KMS-11 (cell line): ENCODE measurements at regions not wholly inside any gene's neighbourhood (a gene's known extent, or its start where the extent isn't known, plus 50 kb on each side); places are given as distances from the start of the nearest gene placed in this dataset.

Experiments used
- H2AFZ ChIP-seq: fragments of 200-600 bp; sonication (generic); 2 replicates; pipeline ENCODE4 v1.6.1; 2016; ENCODE audit warnings: antibody characterized with exemption, mixed run types, low read depth
- H3K27ac ChIP-seq: fragments of 200-600 bp; sonication (generic); 2 replicates; pipeline ENCODE4 v1.6.1; 2016; ENCODE audit warnings: mild to moderate bottlenecking, mixed run types
- H3K27me3 ChIP-seq: fragments of 200-600 bp; sonication (generic); 2 replicates; pipeline ENCODE4 v1.6.1; 2017; ENCODE audit warnings: mild to moderate bottlenecking, low read depth, mixed run types, moderate library complexity; ENCODE audit not compliant: insufficient read depth
- H3K36me3 ChIP-seq: fragments of 200-600 bp; sonication (generic); 2 replicates; pipeline ENCODE4 v1.6.1; 2017; ENCODE audit warnings: mild to moderate bottlenecking, mixed run types; ENCODE audit not compliant: insufficient read depth
- H3K4me1 ChIP-seq: fragments of 200-600 bp; sonication (generic); 2 replicates; pipeline ENCODE4 v1.6.1; 2016; ENCODE audit warnings: mild to moderate bottlenecking, low read depth, mixed run types; ENCODE audit not compliant: poor library complexity, severe bottlenecking
- H3K4me2 ChIP-seq: fragments of 200-600 bp; sonication (generic); 2 replicates; pipeline ENCODE4 v1.7.0; 2016; ENCODE audit warnings: mild to moderate bottlenecking, mixed run types
- H3K4me3 ChIP-seq: fragments of 200-600 bp; sonication (generic); IDR thresholded peaks from 2 replicates; pipeline ENCODE4 v1.6.1; 2017; ENCODE audit warnings: low read depth, low read length, mixed read lengths; ENCODE audit not compliant: insufficient read depth
- H3K79me2 ChIP-seq: fragments of 200-600 bp; sonication (generic); 2 replicates; pipeline ENCODE4 v1.6.1; 2016; ENCODE audit warnings: low read depth, mixed run types; ENCODE audit not compliant: insufficient read depth
- H3K9ac ChIP-seq: fragments of 200-600 bp; sonication (generic); 2 replicates; pipeline ENCODE4 v1.6.1; 2016; ENCODE audit warnings: mild to moderate bottlenecking, mixed run types
- H4K20me1 ChIP-seq: fragments of 200-600 bp; sonication (generic); 2 replicates; pipeline ENCODE4 v1.6.1; 2016; ENCODE audit warnings: mild to moderate bottlenecking, mixed run types; ENCODE audit not compliant: insufficient read depth
- TF ChIP-seq, protein P1 (sequence below): fragments of 200-600 bp; sonication (generic); conservative IDR thresholded peaks from 2 replicates; pipeline ENCODE4 v1.6.1; 2017; ENCODE audit warnings: low read depth, mild to moderate bottlenecking, antibody characterized with exemption, low read length, moderate library complexity, mixed read lengths

DNA sequence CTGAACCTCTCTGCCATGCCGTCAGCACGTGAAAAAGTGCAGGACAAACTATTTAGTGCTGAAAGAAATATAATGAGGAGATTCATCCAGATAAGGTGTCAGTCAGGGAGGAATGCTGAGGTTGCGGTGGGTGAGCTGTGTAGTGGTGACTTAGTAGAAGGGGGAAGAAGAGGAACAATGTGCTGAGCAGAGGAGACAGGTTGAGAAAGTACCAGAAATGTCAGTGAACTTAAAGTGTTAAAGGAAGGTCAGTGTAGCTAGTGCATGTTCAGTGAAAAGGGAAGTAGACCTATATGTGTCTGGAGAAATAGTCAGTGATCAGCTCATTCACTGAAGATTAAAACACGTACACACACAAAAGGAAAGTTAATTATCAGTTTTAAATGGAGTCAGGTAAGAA, 237.6 kb upstream of the CCDC179 start:
- no peaks in the 10 kb centered on the region for H4K20me1 ChIP-seq
- H3K4me3 ChIP-seq = no peak overlapping the region
- H3K79me2 ChIP-seq = no peaks in the 10 kb centered on the region
- no peak overlapping the region for H3K9ac ChIP-seq
- no peak overlapping the region for H2AFZ ChIP-seq
- no peaks in the 10 kb centered on the region for H3K36me3 ChIP-seq
- no peak overlapping the region for H3K27ac ChIP-seq
- H3K27me3 ChIP-seq = no peaks in the 10 kb centered on the region
- TF ChIP-seq, protein P1, sequence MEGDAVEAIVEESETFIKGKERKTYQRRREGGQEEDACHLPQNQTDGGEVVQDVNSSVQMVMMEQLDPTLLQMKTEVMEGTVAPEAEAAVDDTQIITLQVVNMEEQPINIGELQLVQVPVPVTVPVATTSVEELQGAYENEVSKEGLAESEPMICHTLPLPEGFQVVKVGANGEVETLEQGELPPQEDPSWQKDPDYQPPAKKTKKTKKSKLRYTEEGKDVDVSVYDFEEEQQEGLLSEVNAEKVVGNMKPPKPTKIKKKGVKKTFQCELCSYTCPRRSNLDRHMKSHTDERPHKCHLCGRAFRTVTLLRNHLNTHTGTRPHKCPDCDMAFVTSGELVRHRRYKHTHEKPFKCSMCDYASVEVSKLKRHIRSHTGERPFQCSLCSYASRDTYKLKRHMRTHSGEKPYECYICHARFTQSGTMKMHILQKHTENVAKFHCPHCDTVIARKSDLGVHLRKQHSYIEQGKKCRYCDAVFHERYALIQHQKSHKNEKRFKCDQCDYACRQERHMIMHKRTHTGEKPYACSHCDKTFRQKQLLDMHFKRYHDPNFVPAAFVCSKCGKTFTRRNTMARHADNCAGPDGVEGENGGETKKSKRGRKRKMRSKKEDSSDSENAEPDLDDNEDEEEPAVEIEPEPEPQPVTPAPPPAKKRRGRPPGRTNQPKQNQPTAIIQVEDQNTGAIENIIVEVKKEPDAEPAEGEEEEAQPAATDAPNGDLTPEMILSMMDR = no peak
- no peak overlapping the region for H3K4me2 ChIP-seq
- H3K4me1 ChIP-seq = no peaks in the 10 kb centered on the region

DNA sequence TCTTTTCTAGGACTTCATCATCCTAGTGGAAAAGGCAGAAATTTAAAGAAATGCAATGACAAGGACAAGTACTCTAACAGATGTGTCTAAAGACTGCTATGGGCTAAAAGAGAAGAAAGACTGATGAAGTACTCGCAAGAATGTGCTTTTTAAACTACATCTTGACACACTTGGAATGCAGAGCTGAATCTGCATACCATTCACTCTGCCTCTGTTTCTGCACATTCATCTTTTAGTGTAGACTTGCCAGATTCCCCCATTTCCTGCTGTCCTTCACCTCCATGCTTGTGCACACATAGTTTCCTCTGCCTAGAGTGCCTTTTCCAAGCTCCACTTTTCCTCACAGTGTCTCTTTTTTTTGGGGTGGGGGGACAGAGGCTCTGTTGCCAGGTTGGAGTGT, 239.0 kb upstream of the CCDC179 start:
- no peak overlapping the region for H3K4me3 ChIP-seq
- no peaks in the 10 kb centered on the region for H3K27me3 ChIP-seq
- no peak overlapping the region for H2AFZ ChIP-seq
- TF ChIP-seq, protein P1 = no peak
- H3K79me2 ChIP-seq = no peaks in the 10 kb centered on the region
- H3K9ac ChIP-seq = no peak overlapping the region
- H3K36me3 ChIP-seq = no peaks in the 10 kb centered on the region
- no peaks in the 10 kb centered on the region for H3K4me1 ChIP-seq
- H3K4me2 ChIP-seq = no peak overlapping the region
- no peak overlapping the region for H3K27ac ChIP-seq
- no peaks in the 10 kb centered on the region for H4K20me1 ChIP-seq

DNA sequence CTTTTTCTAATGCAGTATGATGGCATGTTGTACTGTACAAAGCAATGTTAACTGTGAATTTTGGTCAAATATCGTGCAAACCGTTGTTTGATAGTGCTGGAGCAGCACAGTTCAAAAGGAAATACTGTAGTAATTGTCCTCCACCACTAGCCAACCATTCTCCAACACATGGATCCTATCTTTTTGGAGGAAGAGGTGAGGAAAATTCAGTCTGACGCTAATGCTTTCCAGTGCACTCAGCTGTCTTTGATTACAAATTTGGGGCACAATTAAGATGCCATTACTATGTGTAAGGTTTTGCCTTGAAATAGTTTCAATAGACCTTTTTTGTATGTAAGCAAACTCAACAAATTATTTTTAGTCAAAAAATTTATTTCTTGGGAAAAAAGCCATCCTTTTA, 240.5 kb upstream of the CCDC179 start:
- Histone ChIP-seq H3K36me3 (no peaks in the 10 kb centered on the region), H3K9ac (no peak overlapping the region), H2AFZ (no peak overlapping the region), H3K4me2 (no peak overlapping the region), H3K27me3 (no peaks in the 10 kb centered on the region), H4K20me1 (no peaks in the 10 kb centered on the region), H3K79me2 (no peaks in the 10 kb centered on the region), H3K4me3 (no peak overlapping the region), H3K4me1 (no peaks in the 10 kb centered on the region), H3K27ac (no peak overlapping the region)
- TF ChIP-seq, protein P1 = no peak

DNA sequence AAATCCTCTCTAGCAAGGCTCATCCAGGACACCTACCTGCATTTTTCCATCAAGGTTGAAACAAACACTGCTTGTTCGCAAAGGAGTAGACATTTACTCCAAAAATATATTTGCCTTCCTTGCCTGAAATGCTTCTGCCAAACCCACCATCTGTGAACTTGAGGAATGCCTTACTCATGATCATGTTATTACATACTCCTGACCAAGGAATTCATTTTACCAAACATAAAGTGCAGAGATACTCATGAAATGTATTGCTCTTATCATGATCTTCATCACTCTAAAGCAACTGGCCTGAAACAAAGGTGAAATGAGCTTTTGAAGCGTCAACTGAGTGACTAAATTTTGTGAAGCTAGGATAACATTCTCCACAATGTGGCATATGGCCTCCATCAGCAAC, 243.1 kb upstream of the CCDC179 start:
- no peak overlapping the region for H2AFZ ChIP-seq
- no peaks in the 10 kb centered on the region for H4K20me1 ChIP-seq
- no peak overlapping the region for H3K4me2 ChIP-seq
- no peak overlapping the region for H3K4me3 ChIP-seq
- no peaks in the 10 kb centered on the region for H3K27me3 ChIP-seq
- TF ChIP-seq, protein P1 = no peak
- H3K27ac ChIP-seq = no peak overlapping the region
- no peaks in the 10 kb centered on the region for H3K36me3 ChIP-seq
- no peak overlapping the region for H3K9ac ChIP-seq
- H3K4me1 ChIP-seq = no peaks in the 10 kb centered on the region
- no peaks in the 10 kb centered on the region for H3K79me2 ChIP-seq

DNA sequence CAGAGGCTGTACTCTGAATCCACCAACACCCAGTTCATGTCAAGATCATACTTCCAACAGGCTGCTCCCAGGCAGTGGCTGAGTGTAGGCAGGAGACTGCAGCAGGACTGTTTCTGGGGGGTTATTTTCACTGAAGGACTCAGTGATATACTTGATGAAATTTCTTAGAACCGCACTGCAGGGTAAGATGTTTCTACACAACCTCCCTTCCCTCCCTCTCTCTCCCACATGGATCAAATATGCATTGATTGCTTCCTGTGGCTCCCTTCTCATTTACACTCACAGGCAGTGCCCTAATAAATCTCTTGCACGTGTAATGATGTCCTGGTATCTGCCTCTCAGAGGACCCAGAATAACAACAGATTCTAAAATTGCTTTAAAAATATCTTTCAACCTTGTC, 251.3 kb upstream of the CCDC179 start:
- no peak overlapping the region for H2AFZ ChIP-seq
- H3K9ac ChIP-seq = no peak overlapping the region
- no peak overlapping the region for H3K27ac ChIP-seq
- no peak overlapping the region for H3K4me3 ChIP-seq
- TF ChIP-seq, protein P1 = no peak
- H4K20me1 ChIP-seq = no peaks in the 10 kb centered on the region
- no peaks in the 10 kb centered on the region for H3K36me3 ChIP-seq
- no peaks in the 10 kb centered on the region for H3K79me2 ChIP-seq
- H3K4me2 ChIP-seq = no peak overlapping the region
- H3K4me1 ChIP-seq = peaks cover 11% of the 10 kb centered on the region
- H3K27me3 ChIP-seq = no peaks in the 10 kb centered on the region
